ENCODE measurements at regions not wholly inside any gene's neighbourhood (a gene's known extent, or its start where the extent isn't known, plus 50 kb on each side); places are given as distances from the start of the nearest gene placed in this dataset.

- no peak for DNase-seq
- Histone ChIP-seq H3K27me3 (ENCODE audit: insufficient read depth, low read depth, severe bottlenecking) (no peaks in the 10 kb centered on the region), H3K27ac (no peak overlapping the region), H3K9me3 (ENCODE audit: severe bottlenecking) (no peaks in the 10 kb centered on the region), H3K4me3 (ENCODE audit: low read depth, low read length) (no peak overlapping the region), H3K36me3 (no peaks in the 10 kb centered on the region)
- TF ChIP-seq CTCF (IDR thresholded peaks at IDR 0.05; ENCODE audit: low read depth, low read length), result no peak
Measured at GRCh38 chr5:97375959-97376358, 192.9 kb upstream of the RIOK2 start.

- no peaks in the 10 kb centered on the region for H3K9me3 ChIP-seq (ENCODE audit: severe bottlenecking)
- H3K4me3 ChIP-seq (ENCODE audit: low read depth, low read length), result no peak overlapping the region
- H3K27ac ChIP-seq, result no peak overlapping the region
- TF ChIP-seq CTCF (IDR thresholded peaks at IDR 0.05; ENCODE audit: low read depth, low read length), result no peak
- DNase-seq, result no peak
- H3K36me3 ChIP-seq, result no peaks in the 10 kb centered on the region
- H3K27me3 ChIP-seq (ENCODE audit: insufficient read depth, low read depth, severe bottlenecking), result no peaks in the 10 kb centered on the region
Measured at GRCh38 chr5:97377582-97377981, 194.5 kb upstream of the RIOK2 start.

GRCh38 chr5:97383996-97384395, 200.9 kb upstream of the RIOK2 start:
- no peak for TF ChIP-seq CTCF (IDR thresholded peaks at IDR 0.05; ENCODE audit: low read depth, low read length)
- H3K27ac ChIP-seq, result no peak overlapping the region
- no peak for DNase-seq
- no peaks in the 10 kb centered on the region for H3K36me3 ChIP-seq
- no peaks in the 10 kb centered on the region for H3K27me3 ChIP-seq (ENCODE audit: insufficient read depth, low read depth, severe bottlenecking)
- no peak overlapping the region for H3K4me3 ChIP-seq (ENCODE audit: low read depth, low read length)
- no peaks in the 10 kb centered on the region for H3K9me3 ChIP-seq (ENCODE audit: severe bottlenecking)

- no peaks in the 10 kb centered on the region for H3K27me3 ChIP-seq (ENCODE audit: insufficient read depth, low read depth, severe bottlenecking)
- no peaks in the 10 kb centered on the region for H3K9me3 ChIP-seq (ENCODE audit: severe bottlenecking)
- no peak for DNase-seq
Measured at GRCh38 chr5:97388794-97389193, 205.7 kb upstream of the RIOK2 start.

GRCh38 chr5:97400537-97400936, 217.5 kb upstream of the RIOK2 start:
- H3K4me3 ChIP-seq (ENCODE audit: low read depth, low read length), result no peak overlapping the region

More at GRCh38 chr5:97388794-97389193, 205.7 kb upstream of the RIOK2 start:
- TF ChIP-seq CTCF (IDR thresholded peaks at IDR 0.05; ENCODE audit: low read depth, low read length), result no peak
- Histone ChIP-seq H3K27ac (no peak overlapping the region), H3K36me3 (no peaks in the 10 kb centered on the region), H3K4me3 (ENCODE audit: low read depth, low read length) (no peak overlapping the region)

More at GRCh38 chr5:97400537-97400936, 217.5 kb upstream of the RIOK2 start:
- no peak for TF ChIP-seq CTCF (IDR thresholded peaks at IDR 0.05; ENCODE audit: low read depth, low read length)
- no peaks in the 10 kb centered on the region for H3K27me3 ChIP-seq (ENCODE audit: insufficient read depth, low read depth, severe bottlenecking)
- H3K27ac ChIP-seq, result no peak overlapping the region
- no peaks in the 10 kb centered on the region for H3K9me3 ChIP-seq (ENCODE audit: severe bottlenecking)
- no peak for DNase-seq
- H3K36me3 ChIP-seq, result no peaks in the 10 kb centered on the region
